GM18909 (cell line): ENCODE measurements at regions not wholly inside any gene's neighbourhood (a gene's known extent, or its start where the extent isn't known, plus 50 kb on each side); places are given as distances from the start of the nearest gene placed in this dataset.
"Not testable (repeated sequence)": the region's sequence is repeated elsewhere in the genome, so short reads cannot be mapped to it uniquely, and the experiment has no call there.

ENCODE experiments used
- ATAC-seq: cut with Tn5 transposase; IDR thresholded peaks from one replicate; pipeline ENCODE4 v1.9.1; 2021; ENCODE audit warnings: mild to moderate bottlenecking; ENCODE audit not compliant: unreplicated experiment, poor library complexity

GRCh38 chrX:140343226-140343868, 161.5 kb downstream of the SOX3 start:
- no peak for ATAC-seq

- no peak for ATAC-seq
Measured at GRCh38 chrX:140342410-140342809, 162.5 kb downstream of the SOX3 start.

GRCh38 chrX:140337263-140337662, 167.6 kb downstream of the SOX3 start:
- no peak for ATAC-seq

GRCh38 chrX:140318296-140318695, 186.6 kb downstream of the SOX3 start:
- ATAC-seq, result no peak

- no peak for ATAC-seq
Measured at GRCh38 chrX:140317462-140317861, 187.4 kb downstream of the SOX3 start.

GRCh38 chrX:140298960-140299825, 205.7 kb downstream of the SOX3 start:
- ATAC-seq, result no peak

GRCh38 chrX:140297273-140297672, 207.6 kb downstream of the SOX3 start:
- no peak for ATAC-seq

GRCh38 chrX:140292961-140293360, 211.9 kb downstream of the SOX3 start:
- ATAC-seq, result no peak

GRCh38 chrX:140292188-140292587, 212.7 kb downstream of the SOX3 start:
- no peak for ATAC-seq

GRCh38 chrX:140274811-140275525, 229.9 kb downstream of the SOX3 start:
- no peak for ATAC-seq

GRCh38 chrX:140273921-140274320, 230.9 kb downstream of the SOX3 start:
- ATAC-seq, result no peak

- ATAC-seq, result no peak
Measured at GRCh38 chrX:140250391-140250790, 254.5 kb downstream of the SOX3 start.

- no peak for ATAC-seq
Measured at GRCh38 chrX:140249088-140249487, 255.8 kb downstream of the SOX3 start.

GRCh38 chrX:140229191-140229590, 263.9 kb upstream of the CXorf66 start:
- ATAC-seq, result no peak

GRCh38 chrX:140226037-140226436, 260.7 kb upstream of the CXorf66 start:
- ATAC-seq, result not testable (repeated sequence)

- ATAC-seq, result not testable (repeated sequence)
Measured at GRCh38 chrX:140215894-140216293, 250.6 kb upstream of the CXorf66 start.

GRCh38 chrX:140214518-140214917, 249.2 kb upstream of the CXorf66 start:
- ATAC-seq, result not testable (repeated sequence)

- no peak for ATAC-seq
Measured at GRCh38 chrX:140206657-140207056, 241.3 kb upstream of the CXorf66 start.

- no peak for ATAC-seq
Measured at GRCh38 chrX:140190441-140191108, 225.3 kb upstream of the CXorf66 start.

- ATAC-seq, result no peak
Measured at GRCh38 chrX:140180585-140180984, 215.3 kb upstream of the CXorf66 start.

GRCh38 chrX:140177821-140178220, 212.5 kb upstream of the CXorf66 start:
- no peak for ATAC-seq
